ENCODE measurements at regions not wholly inside any gene's neighbourhood (a gene's known extent, or its start where the extent isn't known, plus 50 kb on each side); places are given as distances from the start of the nearest gene placed in this dataset.
"Not testable (repeated sequence)": the region's sequence is repeated elsewhere in the genome, so short reads cannot be mapped to it uniquely, and the experiment has no call there.

GRCh38 chr5:9726931-9727330, 96.8 kb upstream of the TAS2R1 start:
- H3K4me3 ChIP-seq (ENCODE audit: low read depth, low read length), result no peak overlapping the region
- peak; percentile 18 for DNase-seq (ENCODE audit: low read depth)
- no peak for TF ChIP-seq CTCF (conservative IDR thresholded peaks at IDR 0.05; ENCODE audit: low read depth, low read length)

GRCh38 chr5:9725265-9725664, 95.1 kb upstream of the TAS2R1 start:
- not testable (repeated sequence) for DNase-seq (ENCODE audit: low read depth); H3K4me3 ChIP-seq (ENCODE audit: low read depth, low read length)

GRCh38 chr5:9724707-9725106, 94.6 kb upstream of the TAS2R1 start:
- no peak for DNase-seq (ENCODE audit: low read depth)

GRCh38 chr5:9722601-9723180, 92.5 kb upstream of the TAS2R1 start:
- no peak for DNase-seq (ENCODE audit: low read depth)
- no peak for TF ChIP-seq CTCF (conservative IDR thresholded peaks at IDR 0.05; ENCODE audit: low read depth, low read length)
- H3K4me3 ChIP-seq (ENCODE audit: low read depth, low read length), result no peak overlapping the region

More at GRCh38 chr5:9724707-9725106, 94.6 kb upstream of the TAS2R1 start:
- no peak for TF ChIP-seq CTCF (conservative IDR thresholded peaks at IDR 0.05; ENCODE audit: low read depth, low read length)
- no peak overlapping the region for H3K4me3 ChIP-seq (ENCODE audit: low read depth, low read length)

- TF ChIP-seq CTCF (conservative IDR thresholded peaks at IDR 0.05; ENCODE audit: low read depth, low read length), result no peak
- no peak overlapping the region for H3K4me3 ChIP-seq (ENCODE audit: low read depth, low read length)
- DNase-seq (ENCODE audit: low read depth), result no peak
Observed at GRCh38 chr5:9721161-9721560, 91.0 kb upstream of the TAS2R1 start.

DNA sequence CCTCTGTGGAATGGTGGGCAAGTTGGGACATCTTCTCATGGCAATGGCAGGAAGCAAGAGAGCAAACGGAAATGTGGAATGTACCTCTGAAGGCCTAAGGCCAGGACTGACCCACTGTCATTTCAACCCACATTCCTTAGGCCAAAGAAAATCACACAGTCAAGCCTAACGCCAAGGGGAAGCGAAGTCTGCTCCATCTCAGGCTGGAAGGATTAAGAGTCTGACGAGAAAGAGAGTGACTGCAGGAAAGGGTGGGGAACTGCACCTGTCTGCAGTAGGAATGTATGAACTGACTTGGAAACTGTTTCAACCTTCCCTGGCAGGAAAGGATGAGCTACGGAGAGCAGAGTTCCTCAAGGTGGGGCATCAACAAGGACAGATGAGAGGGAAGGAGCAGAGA, 90.2 kb upstream of the TAS2R1 start:
- no peak for DNase-seq (ENCODE audit: low read depth)
- TF ChIP-seq CTCF (conservative IDR thresholded peaks at IDR 0.05; ENCODE audit: low read depth, low read length), result no peak
- no peak overlapping the region for H3K4me3 ChIP-seq (ENCODE audit: low read depth, low read length)

GRCh38 chr5:9716838-9717281, 86.7 kb upstream of the TAS2R1 start:
- H3K4me3 ChIP-seq (ENCODE audit: low read depth, low read length), result no peak overlapping the region
- no peak for TF ChIP-seq CTCF (conservative IDR thresholded peaks at IDR 0.05; ENCODE audit: low read depth, low read length)
- DNase-seq (ENCODE audit: low read depth), result peak; percentile 85

Data from choroid plexus epithelial cell (primary cell).